ENCODE measurements at regions not wholly inside any gene's neighbourhood (a gene's known extent, or its start where the extent isn't known, plus 50 kb on each side); places are given as distances from the start of the nearest gene placed in this dataset.
"Not testable (repeated sequence)": the region's sequence is repeated elsewhere in the genome, so short reads cannot be mapped to it uniquely, and the experiment has no call there.

- Mint-ChIP-seq H3K9me3 (ENCODE audit: unreplicated experiment) (peaks cover 7% of the 10 kb centered on the region), H3K27ac (ENCODE audit: unreplicated experiment) (no peak overlapping the region), H3K36me3 (ENCODE audit: low read depth, unreplicated experiment) (peaks cover 3% of the 10 kb centered on the region), H3K4me3 (ENCODE audit: unreplicated experiment) (no peak overlapping the region), H3K4me1 (ENCODE audit: unreplicated experiment) (peaks cover 2% of the 10 kb centered on the region), H3K27me3 (ENCODE audit: unreplicated experiment) (peaks cover 8% of the 10 kb centered on the region)
- TF ChIP-seq CTCF (IDR thresholded peaks at IDR 0.05; ENCODE audit: unreplicated experiment): no peak
- no peak for DNase-seq (ENCODE audit: low spot score)
Observed at GRCh38 chr2:132279344-132279743, 117.6 kb upstream of the ANKRD30BL start.

GRCh38 chr2:132279930-132280615 lies 118.3 kb upstream of the ANKRD30BL start:
- peaks cover 7% of the 10 kb centered on the region for H3K9me3 Mint-ChIP-seq (ENCODE audit: unreplicated experiment)
- no peak for DNase-seq (ENCODE audit: low spot score)
- H3K4me1 Mint-ChIP-seq (ENCODE audit: unreplicated experiment): peaks cover 4% of the 10 kb centered on the region
- peaks cover 3% of the 10 kb centered on the region for H3K36me3 Mint-ChIP-seq (ENCODE audit: low read depth, unreplicated experiment)
- peaks cover 7% of the 10 kb centered on the region for H3K27me3 Mint-ChIP-seq (ENCODE audit: unreplicated experiment)
- no peak overlapping the region for H3K4me3 Mint-ChIP-seq (ENCODE audit: unreplicated experiment)
- TF ChIP-seq CTCF (IDR thresholded peaks at IDR 0.05; ENCODE audit: unreplicated experiment): no peak
- no peak overlapping the region for H3K27ac Mint-ChIP-seq (ENCODE audit: unreplicated experiment)

GRCh38 chr2:132280912-132281311 lies 119.2 kb upstream of the ANKRD30BL start:
- Mint-ChIP-seq H3K4me3 (ENCODE audit: unreplicated experiment) (no peak overlapping the region), H3K27ac (ENCODE audit: unreplicated experiment) (no peak overlapping the region), H3K27me3 (ENCODE audit: unreplicated experiment) (peaks cover 7% of the 10 kb centered on the region), H3K9me3 (ENCODE audit: unreplicated experiment) (peaks cover 7% of the 10 kb centered on the region), H3K4me1 (ENCODE audit: unreplicated experiment) (peaks cover 4% of the 10 kb centered on the region), H3K36me3 (ENCODE audit: low read depth, unreplicated experiment) (peaks cover 3% of the 10 kb centered on the region)
- DNase-seq (ENCODE audit: low spot score): no peak
- no peak for TF ChIP-seq CTCF (IDR thresholded peaks at IDR 0.05; ENCODE audit: unreplicated experiment)

GRCh38 chr2:132282104-132282503 lies 120.4 kb upstream of the ANKRD30BL start:
- DNase-seq (ENCODE audit: low spot score); H3K4me1 Mint-ChIP-seq (ENCODE audit: unreplicated experiment); H3K27me3 Mint-ChIP-seq (ENCODE audit: unreplicated experiment): not testable (repeated sequence)

GRCh38 chr2:132282911-132283310 lies 121.2 kb upstream of the ANKRD30BL start:
- peaks cover 4% of the 10 kb centered on the region for H3K4me1 Mint-ChIP-seq (ENCODE audit: unreplicated experiment)
- TF ChIP-seq CTCF (IDR thresholded peaks at IDR 0.05; ENCODE audit: unreplicated experiment): no peak
- H3K4me3 Mint-ChIP-seq (ENCODE audit: unreplicated experiment): no peak overlapping the region
- H3K36me3 Mint-ChIP-seq (ENCODE audit: low read depth, unreplicated experiment): peaks cover 1% of the 10 kb centered on the region
- DNase-seq (ENCODE audit: low spot score): no peak
- H3K9me3 Mint-ChIP-seq (ENCODE audit: unreplicated experiment): peaks cover 1% of the 10 kb centered on the region
- H3K27ac Mint-ChIP-seq (ENCODE audit: unreplicated experiment): no peak overlapping the region
- H3K27me3 Mint-ChIP-seq (ENCODE audit: unreplicated experiment): peaks cover 4% of the 10 kb centered on the region

More at GRCh38 chr2:132282104-132282503, 120.4 kb upstream of the ANKRD30BL start:
- not testable (repeated sequence) for H3K9me3 Mint-ChIP-seq (ENCODE audit: unreplicated experiment); H3K36me3 Mint-ChIP-seq (ENCODE audit: low read depth, unreplicated experiment); H3K27ac Mint-ChIP-seq (ENCODE audit: unreplicated experiment); H3K4me3 Mint-ChIP-seq (ENCODE audit: unreplicated experiment)

- not testable (repeated sequence) for DNase-seq (ENCODE audit: low spot score); H3K36me3 Mint-ChIP-seq (ENCODE audit: low read depth, unreplicated experiment); H3K9me3 Mint-ChIP-seq (ENCODE audit: unreplicated experiment); H3K4me3 Mint-ChIP-seq (ENCODE audit: unreplicated experiment); H3K27ac Mint-ChIP-seq (ENCODE audit: unreplicated experiment); H3K4me1 Mint-ChIP-seq (ENCODE audit: unreplicated experiment); H3K27me3 Mint-ChIP-seq (ENCODE audit: unreplicated experiment)
Observed at GRCh38 chr2:132286289-132286911, 124.6 kb upstream of the ANKRD30BL start.

- not testable (repeated sequence) for H3K27me3 Mint-ChIP-seq (ENCODE audit: unreplicated experiment); H3K36me3 Mint-ChIP-seq (ENCODE audit: low read depth, unreplicated experiment); H3K9me3 Mint-ChIP-seq (ENCODE audit: unreplicated experiment); H3K4me3 Mint-ChIP-seq (ENCODE audit: unreplicated experiment); DNase-seq (ENCODE audit: low spot score); H3K27ac Mint-ChIP-seq (ENCODE audit: unreplicated experiment); H3K4me1 Mint-ChIP-seq (ENCODE audit: unreplicated experiment)
Observed at GRCh38 chr2:132287910-132288309, 126.2 kb upstream of the ANKRD30BL start.

GRCh38 chr2:132289138-132289537 lies 127.4 kb upstream of the ANKRD30BL start:
- H3K27me3 Mint-ChIP-seq (ENCODE audit: unreplicated experiment); H3K4me1 Mint-ChIP-seq (ENCODE audit: unreplicated experiment); H3K27ac Mint-ChIP-seq (ENCODE audit: unreplicated experiment); H3K9me3 Mint-ChIP-seq (ENCODE audit: unreplicated experiment); H3K36me3 Mint-ChIP-seq (ENCODE audit: low read depth, unreplicated experiment); DNase-seq (ENCODE audit: low spot score); H3K4me3 Mint-ChIP-seq (ENCODE audit: unreplicated experiment): not testable (repeated sequence)
